Upper lobe of left lung (tissue), 4 donors: ENCODE measurements at regions not wholly inside any gene's neighbourhood (a gene's known extent, or its start where the extent isn't known, plus 50 kb on each side); places are given as distances from the start of the nearest gene placed in this dataset.

ENCODE experiments used
- CTCF ChIP-seq, 6 experiments: fragments of 450-650 bp in 4 of 6; fragments of 200-600 bp in 2 of 6; sonication (generic) in 2 of 6; IDR thresholded peaks; one replicate each; pipeline ENCODE4 v1.5.1; 2016 to 2019; ENCODE audit warnings: antibody characterized with exemption in 6 of 6
- POLR2A ChIP-seq, 4 donors: fragments of 450-650 bp; IDR thresholded peaks; one replicate each; pipeline ENCODE4 v1.5.1; 2016 to 2017; ENCODE audit warnings: antibody characterized with exemption in 4 of 4, mild to moderate bottlenecking in 2 of 4
- POLR2AphosphoS5 ChIP-seq, 2 donors: sonication (generic); formaldehyde crosslinking; IDR thresholded peaks; one replicate each; pipeline ENCODE4 v1.5.1; 2017; ENCODE audit warnings: antibody characterized with exemption in 2 of 2

- TF ChIP-seq POLR2AphosphoS5 (IDR thresholded peaks at IDR 0.05) (no peak), POLR2A (IDR thresholded peaks at IDR 0.05) (no peak), CTCF (IDR thresholded peaks at IDR 0.05) (no peak)
These were observed 586.8 kb upstream of the CNTNAP5 start for GRCh38 chr2:123438251-123438650.
